ENCODE measurements at regions not wholly inside any gene's neighbourhood (a gene's known extent, or its start where the extent isn't known, plus 50 kb on each side); places are given as distances from the start of the nearest gene placed in this dataset.

DNA sequence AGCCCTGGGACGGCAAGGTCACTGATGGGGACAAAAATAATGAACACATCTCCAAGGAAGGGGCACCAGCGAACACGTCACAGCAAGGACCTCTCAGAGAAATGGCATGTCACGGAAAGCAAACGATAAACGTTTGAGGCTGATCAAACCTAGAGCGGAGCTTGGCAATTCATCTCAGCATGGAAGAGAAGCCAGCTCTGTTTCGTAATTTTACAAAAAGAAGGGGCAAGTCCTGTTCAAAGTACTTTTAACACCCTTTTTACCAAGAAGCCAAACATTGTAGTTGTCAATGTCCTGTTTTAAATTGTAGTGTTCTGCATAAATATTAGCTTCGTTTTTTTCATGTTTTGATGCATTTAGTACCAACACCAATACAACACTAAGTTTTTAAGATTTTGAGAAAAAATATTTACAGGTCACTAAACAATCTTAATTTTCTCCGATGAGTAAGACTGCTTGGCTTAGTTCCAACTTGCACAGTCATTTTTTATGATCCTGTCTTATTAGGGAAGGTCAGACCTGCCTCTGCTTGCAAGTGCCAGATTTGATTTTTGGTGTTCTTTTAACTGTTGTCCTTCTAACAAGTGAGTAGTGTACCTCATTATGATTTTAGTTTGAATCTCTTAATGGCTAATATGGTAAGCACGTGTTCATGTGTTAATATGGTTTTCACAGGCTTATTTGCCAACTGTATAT is 818.5 kb upstream of the SALL3 start:
- no peaks in the 10 kb centered on the region for H3K36me3 Mint-ChIP-seq
- Histone ChIP-seq H3K4me3 (ENCODE audit: low read depth, low read length) (no peak overlapping the region), H3K27me3 (ENCODE audit: control insufficient read depth, insufficient read depth, low read length) (no peaks in the 10 kb centered on the region), H3K36me3 (ENCODE audit: control insufficient read depth, insufficient read depth, low read length) (no peaks in the 10 kb centered on the region), H3K9me3 (ENCODE audit: control insufficient read depth in 2 of 2, low read length in 2 of 2) (no peaks in the 10 kb centered on the region), H3K4me1 (ENCODE audit: control insufficient read depth, insufficient read depth, low read length, poor library complexity, severe bottlenecking) (no peaks in the 10 kb centered on the region), H3K27ac (ENCODE audit: insufficient read depth, low read length, poor library complexity, severe bottlenecking) (no peak overlapping the region)
- DNase-seq (no peak), ATAC-seq (ENCODE audit: low read depth in 2 of 2) (no peak)
- H3K27me3 Mint-ChIP-seq = no peaks in the 10 kb centered on the region
- H3K27ac Mint-ChIP-seq = no peak overlapping the region
- no peak overlapping the region for H3K4me3 Mint-ChIP-seq
- no peaks in the 10 kb centered on the region for H3K4me1 Mint-ChIP-seq
- peaks cover 0 to 2% (median 0%) of the 10 kb centered on the region in 7 donors for H3K9me3 Mint-ChIP-seq

DNA sequence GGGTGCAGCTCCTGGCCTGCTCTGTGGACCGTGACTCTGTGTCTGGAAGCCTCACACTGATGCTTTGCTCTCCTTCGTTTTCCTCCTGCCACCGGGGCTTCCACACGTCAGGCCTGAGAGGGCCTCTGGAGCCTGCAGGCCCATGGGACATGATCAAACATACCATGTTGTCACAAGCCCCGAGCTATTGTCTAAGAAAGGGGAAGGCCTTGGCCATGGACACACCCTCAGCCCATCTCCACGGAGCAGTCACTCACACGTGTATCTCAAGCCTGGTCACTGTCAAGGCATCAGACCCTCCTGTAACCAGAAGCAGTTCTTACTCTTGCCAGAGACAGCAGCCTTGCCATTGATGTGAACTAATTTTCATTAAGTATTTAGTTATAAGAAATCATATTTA is 814.1 kb upstream of the SALL3 start:
- ATAC-seq (ENCODE audit: low read depth in 2 of 2) = no peak
- H3K9me3 ChIP-seq (ENCODE audit: control insufficient read depth in 2 of 2, low read length in 2 of 2) = no peaks in the 10 kb centered on the region
- no peaks in the 10 kb centered on the region for H3K4me1 ChIP-seq (ENCODE audit: control insufficient read depth, insufficient read depth, low read length, poor library complexity, severe bottlenecking)
- Mint-ChIP-seq H3K9me3 (peaks cover 0 to 1% (median 0%) of the 10 kb centered on the region in 7 donors), H3K36me3 (no peaks in the 10 kb centered on the region), H3K27me3 (no peaks in the 10 kb centered on the region), H3K4me1 (no peaks in the 10 kb centered on the region), H3K27ac (no peak overlapping the region), H3K4me3 (no peak overlapping the region)
- no peaks in the 10 kb centered on the region for H3K27me3 ChIP-seq (ENCODE audit: control insufficient read depth, insufficient read depth, low read length)
- no peaks in the 10 kb centered on the region for H3K36me3 ChIP-seq (ENCODE audit: control insufficient read depth, insufficient read depth, low read length)
- no peak overlapping the region for H3K27ac ChIP-seq (ENCODE audit: insufficient read depth, low read length, poor library complexity, severe bottlenecking)
- DNase-seq = no peak
- no peak overlapping the region for H3K4me3 ChIP-seq (ENCODE audit: low read depth, low read length)

DNA sequence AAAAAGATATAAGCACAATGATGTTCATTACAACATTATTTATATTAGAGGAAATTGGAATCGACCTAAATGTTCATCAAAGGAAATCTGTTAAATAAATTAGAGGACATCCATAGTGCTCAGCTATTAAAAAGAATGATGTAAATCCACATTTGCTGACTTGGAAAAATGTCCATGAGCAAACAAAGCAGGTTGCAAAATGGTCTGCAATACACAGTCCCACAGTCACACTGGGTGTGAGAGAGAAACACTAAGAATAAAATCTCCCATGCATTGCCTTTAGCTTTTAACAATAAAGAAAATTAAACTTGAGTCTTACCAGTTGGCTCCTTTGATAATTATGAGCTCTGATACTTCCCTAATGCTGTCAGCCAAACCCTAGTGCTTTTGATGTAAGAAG is 811.1 kb upstream of the SALL3 start:
- no peaks in the 10 kb centered on the region for H3K36me3 ChIP-seq (ENCODE audit: control insufficient read depth, insufficient read depth, low read length)
- no peaks in the 10 kb centered on the region for H3K4me1 ChIP-seq (ENCODE audit: control insufficient read depth, insufficient read depth, low read length, poor library complexity, severe bottlenecking)
- H3K4me3 Mint-ChIP-seq = no peak overlapping the region
- H3K36me3 Mint-ChIP-seq = no peaks in the 10 kb centered on the region
- H3K27ac Mint-ChIP-seq = no peak overlapping the region
- H3K9me3 Mint-ChIP-seq = peaks cover 0 to 1% (median 0%) of the 10 kb centered on the region in 7 donors
- no peaks in the 10 kb centered on the region for H3K4me1 Mint-ChIP-seq
- no peaks in the 10 kb centered on the region for H3K27me3 Mint-ChIP-seq
- no peaks in the 10 kb centered on the region for H3K9me3 ChIP-seq (ENCODE audit: control insufficient read depth in 2 of 2, low read length in 2 of 2)
- ATAC-seq (ENCODE audit: low read depth in 2 of 2) (no peak), DNase-seq (no peak)
- H3K27me3 ChIP-seq (ENCODE audit: control insufficient read depth, insufficient read depth, low read length) = no peaks in the 10 kb centered on the region
- no peak overlapping the region for H3K27ac ChIP-seq (ENCODE audit: insufficient read depth, low read length, poor library complexity, severe bottlenecking)
- H3K4me3 ChIP-seq (ENCODE audit: low read depth, low read length) = no peak overlapping the region

DNA sequence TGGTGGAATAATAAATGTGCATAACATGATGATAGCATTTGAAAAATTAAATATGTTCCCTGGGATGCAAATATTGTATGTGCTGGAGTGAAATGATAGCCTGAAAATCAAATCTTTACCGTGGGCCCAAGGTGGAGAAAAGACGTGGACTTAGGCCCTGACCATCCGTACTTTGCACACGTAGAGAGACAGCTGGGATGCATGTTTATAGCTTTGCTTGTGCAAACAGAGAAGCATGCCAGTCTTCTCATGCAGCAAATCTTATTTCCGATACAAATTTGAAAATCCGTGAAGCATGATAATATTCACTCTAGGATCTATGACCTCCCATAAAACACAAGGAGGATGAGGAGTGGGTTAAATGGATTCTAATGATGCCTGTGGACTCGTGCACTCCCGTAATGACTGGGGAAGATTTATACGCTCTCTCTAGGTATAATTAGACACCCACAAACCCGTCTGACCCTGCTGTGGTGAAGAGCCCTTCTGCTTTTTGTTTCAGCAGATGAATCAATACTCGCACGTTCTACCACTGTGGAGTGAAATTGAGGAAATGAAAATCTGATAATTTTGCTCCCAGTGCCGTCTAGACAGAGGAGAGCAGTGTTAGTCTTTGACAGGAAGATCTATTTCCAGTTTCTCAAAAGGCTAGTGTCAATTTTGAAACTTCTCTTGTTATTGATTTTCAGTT is 810.3 kb upstream of the SALL3 start:
- Histone ChIP-seq H3K4me1 (ENCODE audit: control insufficient read depth, insufficient read depth, low read length, poor library complexity, severe bottlenecking) (no peaks in the 10 kb centered on the region), H3K36me3 (ENCODE audit: control insufficient read depth, insufficient read depth, low read length) (no peaks in the 10 kb centered on the region), H3K9me3 (ENCODE audit: control insufficient read depth in 2 of 2, low read length in 2 of 2) (no peaks in the 10 kb centered on the region), H3K4me3 (ENCODE audit: low read depth, low read length) (no peak overlapping the region), H3K27ac (ENCODE audit: insufficient read depth, low read length, poor library complexity, severe bottlenecking) (no peak overlapping the region), H3K27me3 (ENCODE audit: control insufficient read depth, insufficient read depth, low read length) (no peaks in the 10 kb centered on the region)
- no peak for ATAC-seq (ENCODE audit: low read depth in 2 of 2)
- H3K27ac Mint-ChIP-seq = no peak overlapping the region
- H3K4me1 Mint-ChIP-seq = no peaks in the 10 kb centered on the region
- no peaks in the 10 kb centered on the region for H3K36me3 Mint-ChIP-seq
- DNase-seq = no peak
- H3K9me3 Mint-ChIP-seq = peaks cover 0 to 1% (median 0%) of the 10 kb centered on the region in 7 donors
- no peak overlapping the region for H3K4me3 Mint-ChIP-seq
- H3K27me3 Mint-ChIP-seq = no peaks in the 10 kb centered on the region

DNA sequence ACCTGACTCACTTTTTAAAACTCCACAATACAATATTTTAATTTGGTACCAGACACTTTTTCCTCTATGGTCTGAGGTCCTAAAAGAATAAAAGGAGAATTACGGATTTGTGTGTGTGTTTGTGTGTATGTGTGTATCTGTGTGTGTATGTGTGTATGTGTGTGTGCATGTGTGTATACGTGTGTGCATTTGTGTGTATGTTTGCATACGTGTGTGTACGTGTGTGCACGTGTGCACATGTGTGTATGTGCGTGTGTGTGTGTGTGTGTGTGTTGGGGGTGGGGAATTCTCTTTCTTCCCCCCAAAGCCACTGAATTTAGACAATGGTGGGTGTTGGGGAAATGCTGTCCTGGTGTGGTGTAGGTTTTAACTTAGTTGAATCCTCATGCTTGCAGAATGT is 807.7 kb upstream of the SALL3 start:
- Mint-ChIP-seq H3K27me3 (no peaks in the 10 kb centered on the region), H3K36me3 (no peaks in the 10 kb centered on the region), H3K4me3 (no peak overlapping the region), H3K4me1 (no peaks in the 10 kb centered on the region), H3K9me3 (peaks cover 0 to 8% (median 1%) of the 10 kb centered on the region in 7 donors), H3K27ac (no peak overlapping the region)
- ATAC-seq (ENCODE audit: low read depth in 2 of 2) (no peak), DNase-seq (no peak)
- Histone ChIP-seq H3K27me3 (ENCODE audit: control insufficient read depth, insufficient read depth, low read length) (no peaks in the 10 kb centered on the region), H3K4me3 (ENCODE audit: low read depth, low read length) (no peak overlapping the region), H3K9me3 (ENCODE audit: control insufficient read depth in 2 of 2, low read length in 2 of 2) (no peaks in the 10 kb centered on the region), H3K27ac (ENCODE audit: insufficient read depth, low read length, poor library complexity, severe bottlenecking) (no peak overlapping the region), H3K36me3 (ENCODE audit: control insufficient read depth, insufficient read depth, low read length) (no peaks in the 10 kb centered on the region), H3K4me1 (ENCODE audit: control insufficient read depth, insufficient read depth, low read length, poor library complexity, severe bottlenecking) (no peaks in the 10 kb centered on the region)

DNA sequence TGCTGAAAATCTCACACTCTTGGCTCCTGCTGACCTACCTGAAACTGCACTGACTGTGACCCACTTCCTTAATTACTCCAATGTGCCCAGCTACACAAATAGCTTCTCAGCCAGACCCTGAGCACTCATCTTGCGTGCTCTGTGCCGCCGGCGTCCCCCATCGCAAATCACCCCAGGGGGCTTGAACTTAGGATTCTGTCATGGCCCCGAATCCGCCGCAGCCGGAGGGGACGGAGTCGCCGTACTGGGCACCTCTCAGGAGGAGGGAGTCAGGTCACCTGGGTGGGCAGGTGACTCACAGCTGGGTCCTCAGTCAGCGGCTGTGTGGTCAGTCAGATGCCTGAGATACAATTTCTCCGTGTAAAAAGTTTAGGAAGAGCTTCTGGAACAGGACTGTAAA is 804.9 kb upstream of the SALL3 start:
- no peaks in the 10 kb centered on the region for H3K27me3 ChIP-seq (ENCODE audit: control insufficient read depth, insufficient read depth, low read length)
- Mint-ChIP-seq H3K36me3 (no peaks in the 10 kb centered on the region), H3K27ac (no peak overlapping the region), H3K27me3 (no peaks in the 10 kb centered on the region), H3K9me3 (peaks cover 0 to 8% (median 3%) of the 10 kb centered on the region in 7 donors), H3K4me3 (no peak overlapping the region), H3K4me1 (no peaks in the 10 kb centered on the region)
- H3K4me3 ChIP-seq (ENCODE audit: low read depth, low read length) = no peak overlapping the region
- no peak overlapping the region for H3K27ac ChIP-seq (ENCODE audit: insufficient read depth, low read length, poor library complexity, severe bottlenecking)
- ATAC-seq (ENCODE audit: low read depth in 2 of 2) = no peak
- peaks cover 0 to 3% of the 10 kb centered on the region in 2 experiments for H3K9me3 ChIP-seq (ENCODE audit: control insufficient read depth in 2 of 2, low read length in 2 of 2)
- H3K36me3 ChIP-seq (ENCODE audit: control insufficient read depth, insufficient read depth, low read length) = no peaks in the 10 kb centered on the region
- no peaks in the 10 kb centered on the region for H3K4me1 ChIP-seq (ENCODE audit: control insufficient read depth, insufficient read depth, low read length, poor library complexity, severe bottlenecking)
- no peak for DNase-seq

DNA sequence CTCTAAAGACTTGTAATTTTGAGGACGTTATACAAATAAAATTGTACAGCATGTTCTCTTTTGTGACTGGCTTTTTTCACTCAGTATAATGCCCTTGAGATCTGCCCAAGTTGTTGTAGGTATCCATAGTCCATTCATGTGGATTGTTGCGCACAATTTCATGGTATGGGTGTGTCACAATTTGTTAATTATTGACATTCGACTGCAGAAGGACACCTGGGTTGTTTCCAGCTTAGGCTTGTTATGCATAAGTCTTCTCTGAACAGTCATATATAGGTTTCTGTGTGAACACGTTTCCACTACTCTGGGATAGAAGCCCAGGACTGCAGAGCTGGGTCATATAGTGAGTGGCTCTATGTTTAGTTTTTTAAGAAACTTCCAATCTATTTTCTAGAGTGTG is 800.8 kb upstream of the SALL3 start:
- Histone ChIP-seq H3K9me3 (ENCODE audit: control insufficient read depth in 2 of 2, low read length in 2 of 2) (peaks cover 0 to 3% of the 10 kb centered on the region in 2 experiments), H3K36me3 (ENCODE audit: control insufficient read depth, insufficient read depth, low read length) (no peaks in the 10 kb centered on the region), H3K27me3 (ENCODE audit: control insufficient read depth, insufficient read depth, low read length) (no peaks in the 10 kb centered on the region), H3K27ac (ENCODE audit: insufficient read depth, low read length, poor library complexity, severe bottlenecking) (no peak overlapping the region), H3K4me3 (ENCODE audit: low read depth, low read length) (no peak overlapping the region), H3K4me1 (ENCODE audit: control insufficient read depth, insufficient read depth, low read length, poor library complexity, severe bottlenecking) (no peaks in the 10 kb centered on the region)
- Mint-ChIP-seq H3K36me3 (no peaks in the 10 kb centered on the region), H3K27me3 (no peaks in the 10 kb centered on the region), H3K27ac (no peak overlapping the region), H3K4me1 (no peaks in the 10 kb centered on the region), H3K4me3 (no peak overlapping the region), H3K9me3 (peaks cover 0 to 13% (median 12%) of the 10 kb centered on the region in 7 donors)
- DNase-seq = no peak
- no peak for ATAC-seq (ENCODE audit: low read depth in 2 of 2)

DNA sequence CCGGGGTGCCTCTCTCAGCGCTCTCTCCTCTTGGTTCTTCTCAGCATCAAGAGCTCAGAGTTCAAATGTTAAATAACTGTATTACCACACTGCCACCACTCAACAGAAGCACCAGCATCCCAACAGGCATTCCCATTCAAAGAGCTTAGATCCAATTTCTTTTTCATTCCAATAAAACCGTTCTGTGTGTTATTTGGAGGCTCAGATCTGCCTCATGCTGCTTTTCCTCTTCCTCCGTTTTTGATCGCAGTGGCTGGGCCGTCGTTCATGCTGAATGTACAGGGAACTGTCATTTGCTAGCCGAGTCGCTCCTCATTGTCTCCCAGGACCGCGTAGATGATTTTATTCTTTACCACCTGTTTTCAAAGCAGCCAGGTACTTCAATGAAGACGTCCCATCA is 798.9 kb upstream of the SALL3 start:
- peaks cover 0 to 15% (median 10%) of the 10 kb centered on the region in 7 donors for H3K9me3 Mint-ChIP-seq
- H3K4me1 Mint-ChIP-seq = no peaks in the 10 kb centered on the region
- Histone ChIP-seq H3K36me3 (ENCODE audit: control insufficient read depth, insufficient read depth, low read length) (no peaks in the 10 kb centered on the region), H3K27ac (ENCODE audit: insufficient read depth, low read length, poor library complexity, severe bottlenecking) (no peak overlapping the region), H3K4me3 (ENCODE audit: low read depth, low read length) (no peak overlapping the region), H3K27me3 (ENCODE audit: control insufficient read depth, insufficient read depth, low read length) (no peaks in the 10 kb centered on the region), H3K4me1 (ENCODE audit: control insufficient read depth, insufficient read depth, low read length, poor library complexity, severe bottlenecking) (no peaks in the 10 kb centered on the region), H3K9me3 (ENCODE audit: control insufficient read depth in 2 of 2, low read length in 2 of 2) (peaks cover 3 to 5% of the 10 kb centered on the region in 2 experiments)
- ATAC-seq (ENCODE audit: low read depth in 2 of 2) = no peak
- DNase-seq = no peak
- H3K27ac Mint-ChIP-seq = no peak overlapping the region
- no peak overlapping the region for H3K4me3 Mint-ChIP-seq
- no peaks in the 10 kb centered on the region for H3K36me3 Mint-ChIP-seq
- H3K27me3 Mint-ChIP-seq = no peaks in the 10 kb centered on the region
